Endothelial cell of umbilical vein (primary cell): ENCODE measurements at regions not wholly inside any gene's neighbourhood (a gene's known extent, or its start where the extent isn't known, plus 50 kb on each side); places are given as distances from the start of the nearest gene placed in this dataset.

Experiments
- BruUV-seq: library from RNA; stranded (reverse); fragments of 400-500 nt; replicated peaks from 2 replicates; lab custom pipeline; 2021; lab: Mats Ljungman, UMichigan
- CTCF ChIA-PET: fragments of 300-600, 350-600 bp; sonication (Branson Sonifier 250); formaldehyde crosslinking; loops from one replicate; lab custom pipeline; 2021; ENCODE audit warnings: antibody characterized with exemption, inconsistent platforms; lab: Charles Lee
- POLR2A ChIA-PET: fragments of 300-600, 350-600 bp; sonication (Branson Sonifier 250); formaldehyde crosslinking; loops from one replicate; lab custom pipeline; 2021; ENCODE audit warnings: antibody characterized with exemption, inconsistent platforms; lab: Charles Lee
- DNase-seq: peaks from one replicate; pipeline ENCODE4 v3.0.0-alpha.2; 2011; ENCODE audit warnings: low read depth, low spot score
- FAIRE-seq: peaks from 2 replicates; lab custom pipeline; 2011; peaks lifted over from hg19 to GRCh38; lab: Jason Lieb, UNC
- H2AFZ ChIP-seq: 2 replicates; pipeline ENCODE4 v1.6.0; 2012; ENCODE audit warnings: low read depth, low read length, control low read depth, inconsistent platforms
- H3K27ac ChIP-seq: 2 replicates; pipeline ENCODE4 v1.5.1; 2011; ENCODE audit warnings: low read depth, mild to moderate bottlenecking, control low read depth, low read length, moderate library complexity; ENCODE audit not compliant: insufficient read depth
- H3K27me3 ChIP-seq, 2 experiments: 2 replicates each; pipeline versions ENCODE4 v1.6.0 to v1.6.1; 2011; ENCODE audit warnings: low read length in 2 of 2, mixed read lengths in 1 of 2; ENCODE audit not compliant: control insufficient read depth in 2 of 2, insufficient read depth in 2 of 2
- H3K36me3 ChIP-seq, 2 experiments: 2 replicates in 1 of 2; 3 replicates in 1 of 2; pipeline ENCODE4 v1.5.1; 2011; ENCODE audit warnings: low read length in 2 of 2, mild to moderate bottlenecking in 1 of 2, moderate library complexity in 1 of 2; ENCODE audit not compliant: control insufficient read depth in 2 of 2, insufficient read depth in 2 of 2; ENCODE audit errors: extremely low read depth in 1 of 2
- H3K4me1 ChIP-seq: 3 replicates; pipeline ENCODE4 v1.5.1; 2011; ENCODE audit warnings: mild to moderate bottlenecking, low read length; ENCODE audit not compliant: control insufficient read depth, insufficient read depth; ENCODE audit errors: extremely low read depth
- H3K4me2 ChIP-seq: 2 replicates; pipeline ENCODE4 v1.6.1; 2011; ENCODE audit warnings: low read length, control low read depth, mixed read lengths; ENCODE audit not compliant: insufficient read depth
- H3K4me3 ChIP-seq, 3 experiments: fragments of 200-600 bp in 1 of 3; sonication (generic), shearing (Covaris generic) in 1 of 3; replicated peaks in 1 of 3; 2 replicates each; pipeline ENCODE4 v1.5.1; 2011 to 2016; ENCODE audit warnings: control low read depth in 3 of 3, low read length in 3 of 3, mild to moderate bottlenecking in 2 of 3, inconsistent platforms in 1 of 3, low read depth in 1 of 3, moderate library complexity in 1 of 3; ENCODE audit not compliant: insufficient read depth in 1 of 3
- H3K79me2 ChIP-seq: 2 replicates; pipeline ENCODE4 v1.6.0; 2012; ENCODE audit warnings: low read length, inconsistent platforms; ENCODE audit not compliant: control insufficient read depth, insufficient read depth
- H3K9ac ChIP-seq: replicated peaks from 2 replicates; pipeline ENCODE3; 2011; ENCODE audit warnings: low read length, control low read depth; ENCODE audit not compliant: insufficient read depth; ENCODE audit errors: extremely low read depth
- H3K9me1 ChIP-seq: replicated peaks from 3 replicates; pipeline ENCODE4 v1.6.0; 2011; ENCODE audit warnings: mild to moderate bottlenecking, low read length; ENCODE audit not compliant: control insufficient read depth, insufficient read depth; ENCODE audit errors: extremely low read depth
- H3K9me3 ChIP-seq: replicated peaks from 2 replicates; pipeline ENCODE4 v1.5.1; 2012; ENCODE audit warnings: low read length, inconsistent platforms; ENCODE audit not compliant: control insufficient read depth, insufficient read depth
- H4K20me1 ChIP-seq: replicated peaks from 2 replicates; pipeline ENCODE3; 2011; ENCODE audit warnings: mild to moderate bottlenecking, low read length; ENCODE audit not compliant: control insufficient read depth, insufficient read depth; ENCODE audit errors: extremely low read depth
- EZH2 ChIP-seq: IDR thresholded peaks from 2 replicates; pipeline ENCODE4 v1.6.1; 2012; ENCODE audit warnings: borderline replicate concordance, low read depth, mild to moderate bottlenecking, moderate library complexity, low read length, inconsistent platforms; ENCODE audit not compliant: severe bottlenecking
- FOS ChIP-seq: IDR thresholded peaks from 2 replicates; pipeline ENCODE4 v1.6.1; 2011; ENCODE audit warnings: mild to moderate bottlenecking, low read length, moderate library complexity, borderline replicate concordance; ENCODE audit not compliant: insufficient read depth
- GATA2 ChIP-seq: IDR thresholded peaks from 2 replicates; pipeline ENCODE4 v1.7.0; 2011; ENCODE audit warnings: low read depth, mild to moderate bottlenecking, moderate library complexity, mixed read lengths, low read length; ENCODE audit not compliant: insufficient read length, insufficient read depth
- JUN ChIP-seq: IDR thresholded peaks from 2 replicates; pipeline ENCODE4 v1.6.1; 2011; ENCODE audit warnings: borderline replicate concordance, low read depth; ENCODE audit not compliant: insufficient read length, insufficient read depth
- MYC ChIP-seq: IDR thresholded peaks from one replicate; pipeline ENCODE4 v1.6.1; 2011; ENCODE audit warnings: mild to moderate bottlenecking, low read depth, low read length
- POLR2A ChIP-seq: IDR thresholded peaks from 2 replicates; pipeline ENCODE4 v1.6.1; 2012; ENCODE audit warnings: low read depth, mild to moderate bottlenecking, control low read depth, low read length
- POLR2AphosphoS5 ChIP-seq: IDR thresholded peaks from 2 replicates; pipeline ENCODE4 v1.6.1; 2012; ENCODE audit warnings: low read depth, mild to moderate bottlenecking, control low read depth, low read length, moderate library complexity; ENCODE audit not compliant: insufficient read depth
- dilution Hi-C: fragments of 300-500 bp; cut with MboI; formaldehyde crosslinking; loops from one replicate; pipeline ENCODE4 v1.15.0; 2019; ENCODE audit warnings: low sequenced_read_pairs; ENCODE audit not compliant: extremely low pct_ligation_motif_present
- intact Hi-C: fragments of 100-400 bp; cut with micrococcal nuclease; formaldehyde crosslinking; loops from one replicate; pipeline ENCODE4 v1.10.0; 2022
- TF ChIP-seq, protein P1 (sequence below): IDR thresholded peaks from 2 replicates; pipeline ENCODE4 v1.6.1; 2011; ENCODE audit not compliant: insufficient read depth, insufficient read length
- TF ChIP-seq, protein P2 (sequence below), 2 donors: IDR thresholded peaks; 1 replicate in 1 of 2; 2 replicates in 1 of 2; pipeline ENCODE4 v1.5.1; 2011; ENCODE audit warnings: low read length in 2 of 2, mild to moderate bottlenecking in 2 of 2, moderate library complexity in 2 of 2, control low read depth in 1 of 2, inconsistent platforms in 1 of 2, low read depth in 1 of 2; ENCODE audit not compliant: insufficient read depth in 1 of 2; ENCODE audit errors: extremely low read depth in 1 of 2

DNA sequence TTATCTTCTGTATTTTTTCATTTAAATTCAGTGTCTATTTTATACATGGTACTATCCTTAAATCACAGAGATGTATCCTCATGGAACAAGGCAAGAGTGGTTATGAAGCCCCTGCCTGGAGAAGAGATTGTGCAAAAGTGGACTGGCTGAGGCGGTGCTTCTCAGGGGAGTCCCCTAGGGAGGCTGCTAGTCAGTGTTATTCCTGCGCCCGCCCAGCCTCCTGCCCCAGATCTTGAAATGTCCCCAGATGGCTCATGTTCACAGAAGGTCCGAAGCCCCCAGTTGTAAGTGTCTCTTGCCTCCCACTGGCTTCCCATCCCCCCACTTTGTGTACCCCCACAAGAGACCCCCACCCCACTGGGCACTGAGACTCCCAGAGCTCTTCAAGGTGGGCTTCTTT is 366.9 kb downstream of the TNS3 start:
- TF ChIP-seq POLR2A = no peak
- no peak for TF ChIP-seq MYC
- TF ChIP-seq POLR2AphosphoS5 = no peak
- TF ChIP-seq EZH2 = no peak
- no peak for TF ChIP-seq JUN
- no peak for TF ChIP-seq GATA2
- TF ChIP-seq, protein P1, sequence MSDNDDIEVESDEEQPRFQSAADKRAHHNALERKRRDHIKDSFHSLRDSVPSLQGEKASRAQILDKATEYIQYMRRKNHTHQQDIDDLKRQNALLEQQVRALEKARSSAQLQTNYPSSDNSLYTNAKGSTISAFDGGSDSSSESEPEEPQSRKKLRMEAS = no peak
- TF ChIP-seq FOS = no peak
- TF ChIP-seq, protein P2, sequence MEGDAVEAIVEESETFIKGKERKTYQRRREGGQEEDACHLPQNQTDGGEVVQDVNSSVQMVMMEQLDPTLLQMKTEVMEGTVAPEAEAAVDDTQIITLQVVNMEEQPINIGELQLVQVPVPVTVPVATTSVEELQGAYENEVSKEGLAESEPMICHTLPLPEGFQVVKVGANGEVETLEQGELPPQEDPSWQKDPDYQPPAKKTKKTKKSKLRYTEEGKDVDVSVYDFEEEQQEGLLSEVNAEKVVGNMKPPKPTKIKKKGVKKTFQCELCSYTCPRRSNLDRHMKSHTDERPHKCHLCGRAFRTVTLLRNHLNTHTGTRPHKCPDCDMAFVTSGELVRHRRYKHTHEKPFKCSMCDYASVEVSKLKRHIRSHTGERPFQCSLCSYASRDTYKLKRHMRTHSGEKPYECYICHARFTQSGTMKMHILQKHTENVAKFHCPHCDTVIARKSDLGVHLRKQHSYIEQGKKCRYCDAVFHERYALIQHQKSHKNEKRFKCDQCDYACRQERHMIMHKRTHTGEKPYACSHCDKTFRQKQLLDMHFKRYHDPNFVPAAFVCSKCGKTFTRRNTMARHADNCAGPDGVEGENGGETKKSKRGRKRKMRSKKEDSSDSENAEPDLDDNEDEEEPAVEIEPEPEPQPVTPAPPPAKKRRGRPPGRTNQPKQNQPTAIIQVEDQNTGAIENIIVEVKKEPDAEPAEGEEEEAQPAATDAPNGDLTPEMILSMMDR (IDR thresholded peaks at IDR 0.05; ENCODE audit: extremely low read depth in 1 of 2, insufficient read depth in 1 of 2, low read depth in 1 of 2, low read length in 2 of 2) = no peak
- Histone ChIP-seq H4K20me1 (no peaks in the 10 kb centered on the region), H3K9me3 (no peaks in the 10 kb centered on the region), H3K9me1 (no peaks in the 10 kb centered on the region), H3K27me3 (peaks cover 1 to 4% of the 10 kb centered on the region in 2 experiments), H2AFZ (no peak overlapping the region), H3K9ac (no peak overlapping the region), H3K4me1 (no peaks in the 10 kb centered on the region), H3K27ac (no peak overlapping the region), H3K4me3 (no peak overlapping the region), H3K4me2 (no peak overlapping the region), H3K36me3 (no peaks in the 10 kb centered on the region), H3K79me2 (no peaks in the 10 kb centered on the region)
- ChIA-PET POLR2A (no interaction called here), CTCF (no interaction called here)
- intact Hi-C loops = no loop called here
- DNase-seq = no peak
- FAIRE-seq = no peak
- BruUV-seq = no TSS peak
- dilution Hi-C loops = no loop called here
